SK-N-DZ (cell line): ENCODE measurements at regions not wholly inside any gene's neighbourhood (a gene's known extent, or its start where the extent isn't known, plus 50 kb on each side); places are given as distances from the start of the nearest gene placed in this dataset.

Experiments used
- DNase-seq: peaks from one replicate; pipeline ENCODE4 v3.0.0-alpha.2; 2015; ENCODE audit warnings: low spot score

DNA sequence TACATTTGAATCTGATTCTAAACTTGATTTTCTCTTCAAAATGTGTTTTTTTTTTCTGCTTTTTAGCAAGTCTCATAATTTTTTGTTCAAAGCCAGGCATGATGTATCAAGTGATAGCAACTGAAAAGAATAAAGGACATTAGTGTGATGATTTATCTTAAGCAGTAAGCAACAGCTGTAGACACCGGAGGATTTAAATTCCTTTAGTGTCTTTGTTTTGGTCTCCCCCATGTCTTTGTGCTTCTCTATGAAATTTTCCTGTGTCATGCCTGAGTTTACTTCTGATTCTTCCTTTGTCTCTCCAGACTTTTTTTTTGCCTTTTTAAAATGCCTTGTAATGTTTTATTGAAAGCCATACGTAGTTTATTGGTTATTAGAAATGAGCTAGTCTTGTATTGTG, 934.2 kb upstream of the RAG2 start:
- peak; percentile 17 for DNase-seq

DNA sequence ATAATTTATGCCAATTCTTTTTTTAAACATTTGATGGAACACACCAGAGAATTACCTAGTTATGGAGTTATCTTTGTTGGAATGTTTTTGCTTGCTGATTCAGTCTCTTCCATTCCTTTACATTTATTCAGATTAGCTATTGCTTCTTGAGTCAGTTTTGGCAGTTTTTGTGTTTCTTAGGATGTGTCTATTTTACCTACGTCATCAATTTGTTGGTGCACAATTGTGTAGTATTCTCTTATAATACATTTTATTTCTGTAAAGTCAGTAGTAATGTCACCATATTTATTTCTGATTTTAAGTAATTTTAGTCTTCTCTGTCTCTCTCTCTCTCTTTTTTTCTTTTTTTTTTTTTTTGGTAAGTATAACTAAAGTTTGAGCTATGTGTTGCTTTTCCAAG, 929.5 kb upstream of the RAG2 start:
- no peak for DNase-seq

DNA sequence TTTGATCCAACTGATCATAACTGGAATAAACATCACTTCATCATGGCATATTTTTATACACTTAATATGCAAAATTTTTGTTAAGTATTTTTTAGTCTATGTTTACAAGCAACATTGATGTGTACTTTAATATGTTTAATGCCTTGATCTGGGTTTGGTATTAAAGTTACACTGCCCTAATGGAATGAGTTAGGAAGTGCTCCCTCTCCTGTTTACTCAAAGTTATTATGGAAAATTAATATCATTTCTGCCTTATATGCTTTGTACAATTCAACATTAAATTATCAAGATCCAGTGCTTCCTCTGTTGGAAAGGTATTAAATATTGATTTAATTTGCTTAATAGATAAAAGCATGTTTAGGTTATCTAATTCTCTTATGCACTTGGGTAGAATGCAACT, 927.3 kb upstream of the RAG2 start:
- DNase-seq: no peak

DNA sequence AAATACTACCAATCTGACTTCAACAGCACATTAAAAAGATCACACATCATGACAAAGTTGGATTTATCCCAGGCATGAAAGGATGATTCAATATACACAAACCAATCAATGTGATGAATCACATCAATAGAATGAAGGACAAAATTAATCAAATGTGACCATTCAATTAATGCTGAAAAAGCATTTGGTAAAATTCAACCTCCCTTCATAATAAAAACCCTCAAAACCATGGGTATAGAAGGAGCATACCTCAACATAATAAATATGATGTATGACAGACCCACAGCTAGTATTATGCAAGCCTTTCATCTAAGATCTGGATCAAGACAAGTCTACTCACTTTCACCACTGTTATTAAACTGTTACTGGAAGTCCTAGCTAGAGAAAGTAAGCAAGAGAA, 921.7 kb upstream of the RAG2 start:
- DNase-seq: no peak

DNA sequence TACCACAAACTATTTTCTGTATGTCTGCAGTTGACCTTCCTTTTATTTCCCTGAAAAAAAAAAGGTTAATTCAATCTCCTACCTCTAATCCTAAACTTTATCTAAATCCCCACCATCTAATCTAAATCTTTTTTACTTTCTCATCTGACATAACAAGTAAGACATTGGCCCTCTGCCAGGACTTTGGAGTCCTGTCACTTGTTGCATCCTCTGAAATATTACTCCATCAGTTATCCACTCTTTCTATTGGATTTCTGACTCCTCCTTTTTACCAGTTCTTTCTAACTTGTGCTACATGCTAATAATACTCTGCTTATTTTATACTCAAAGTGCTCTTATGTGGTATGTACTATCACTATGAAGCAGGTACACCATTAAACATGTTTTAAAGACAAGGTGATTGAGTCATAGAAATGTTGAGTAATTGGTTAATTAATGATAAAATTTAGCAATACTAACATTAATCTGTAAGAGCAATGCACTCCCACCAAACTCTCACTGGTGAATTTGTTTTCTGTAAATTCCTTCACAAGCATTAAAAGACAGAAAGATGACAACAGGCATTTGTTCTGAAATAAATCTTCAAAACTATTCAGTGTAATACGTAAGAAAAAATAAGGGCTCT, 914.2 kb upstream of the RAG2 start:
- DNase-seq: no peak

DNA sequence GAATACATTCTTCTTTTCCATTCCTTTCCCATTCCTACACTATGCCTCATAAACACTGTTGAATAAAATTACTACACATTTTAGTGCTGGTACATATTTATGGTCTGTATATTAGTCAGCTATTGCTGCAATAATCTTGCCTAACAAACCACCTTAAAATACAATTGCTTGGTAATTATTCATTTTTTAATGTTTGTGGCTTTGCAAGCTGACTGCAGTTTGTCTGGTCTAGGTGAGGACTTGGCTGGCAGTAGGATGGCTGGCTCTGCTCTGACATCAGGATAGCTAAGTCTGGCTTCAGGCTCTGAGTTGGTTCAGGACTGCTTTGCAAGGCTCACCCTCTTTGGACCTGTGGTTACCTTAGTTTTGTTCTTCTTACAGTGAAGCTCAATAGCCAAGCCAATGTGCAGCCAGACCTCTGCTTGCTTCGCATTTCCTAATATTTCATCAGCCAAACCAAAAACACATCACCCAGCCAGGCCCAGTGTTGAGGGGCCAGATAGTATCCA, 913.4 kb upstream of the RAG2 start:
- no peak for DNase-seq

DNA sequence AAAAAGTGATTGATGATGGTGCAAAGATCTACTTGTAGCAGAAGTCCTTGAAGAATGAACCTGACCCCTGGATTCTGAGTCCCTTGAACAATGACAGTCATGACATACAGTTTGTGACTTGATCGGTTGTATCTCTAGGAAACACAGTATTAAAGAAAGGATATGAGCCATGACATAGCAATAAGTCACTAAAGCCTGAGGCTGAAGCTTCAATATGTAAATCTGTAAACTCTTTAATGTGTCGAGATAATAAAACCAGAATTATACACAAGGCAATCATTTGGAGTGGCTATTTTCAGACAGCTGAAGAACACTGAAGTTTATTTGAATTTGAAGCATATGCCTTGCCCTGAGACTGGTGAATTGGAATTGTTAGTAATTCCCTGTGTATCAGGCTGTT, 911.5 kb upstream of the RAG2 start:
- DNase-seq: no peak

DNA sequence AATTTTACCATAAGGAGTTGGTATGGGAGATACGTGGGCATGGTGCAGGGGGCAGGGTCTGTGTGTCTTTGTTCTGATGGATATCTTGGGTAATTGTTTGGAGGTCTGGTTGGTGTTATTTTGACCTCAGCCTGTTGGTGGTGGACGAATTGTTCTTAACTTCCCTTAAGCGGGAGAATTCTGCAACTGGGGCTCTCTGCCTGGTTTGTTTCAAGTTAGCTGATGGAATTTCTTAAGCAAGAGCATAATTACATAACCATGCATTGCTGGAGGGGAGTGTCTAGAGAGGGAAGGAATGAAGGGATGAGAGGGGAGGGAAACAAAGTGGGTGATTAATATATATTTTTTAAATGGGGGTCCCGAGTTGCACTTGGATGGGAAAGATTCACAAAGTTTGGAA, 908.5 kb upstream of the RAG2 start:
- no peak for DNase-seq

DNA sequence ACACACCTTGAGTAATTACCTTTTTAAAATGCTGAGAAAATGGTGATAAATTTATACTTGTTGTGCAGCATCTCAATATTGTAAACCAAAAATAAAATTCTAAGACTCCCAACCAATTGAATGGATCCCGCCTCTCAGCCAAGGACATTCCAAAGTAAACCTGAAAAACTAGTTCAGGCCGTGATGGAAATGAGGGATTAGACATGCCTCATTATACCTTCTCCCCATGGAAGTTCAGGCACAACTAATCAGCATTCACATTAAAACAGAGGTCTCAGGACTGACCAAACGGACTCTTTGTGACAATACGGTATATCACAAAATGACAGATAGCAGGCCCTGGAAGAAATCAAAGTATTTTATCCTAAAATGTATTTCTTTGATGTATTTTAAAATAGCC, 907.4 kb upstream of the RAG2 start:
- DNase-seq: no peak

DNA sequence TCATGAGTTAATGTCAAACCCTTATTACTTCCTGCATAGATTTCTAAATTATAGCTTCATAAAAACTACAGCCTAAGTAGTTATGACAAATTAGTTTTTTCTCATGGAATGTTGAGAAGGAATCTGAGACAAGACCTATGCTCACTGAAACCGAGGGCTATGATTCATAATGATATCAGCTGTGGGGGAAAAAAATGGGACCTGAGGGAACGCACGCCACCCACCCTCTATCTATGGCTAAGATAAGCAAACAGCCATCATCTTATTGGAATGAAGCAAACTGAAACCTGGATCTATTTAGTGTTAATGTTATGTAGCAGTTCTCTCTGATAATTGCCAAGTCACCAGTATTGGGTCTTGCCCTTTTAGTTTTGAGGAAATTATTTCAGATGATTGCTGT, 906.9 kb upstream of the RAG2 start:
- no peak for DNase-seq

DNA sequence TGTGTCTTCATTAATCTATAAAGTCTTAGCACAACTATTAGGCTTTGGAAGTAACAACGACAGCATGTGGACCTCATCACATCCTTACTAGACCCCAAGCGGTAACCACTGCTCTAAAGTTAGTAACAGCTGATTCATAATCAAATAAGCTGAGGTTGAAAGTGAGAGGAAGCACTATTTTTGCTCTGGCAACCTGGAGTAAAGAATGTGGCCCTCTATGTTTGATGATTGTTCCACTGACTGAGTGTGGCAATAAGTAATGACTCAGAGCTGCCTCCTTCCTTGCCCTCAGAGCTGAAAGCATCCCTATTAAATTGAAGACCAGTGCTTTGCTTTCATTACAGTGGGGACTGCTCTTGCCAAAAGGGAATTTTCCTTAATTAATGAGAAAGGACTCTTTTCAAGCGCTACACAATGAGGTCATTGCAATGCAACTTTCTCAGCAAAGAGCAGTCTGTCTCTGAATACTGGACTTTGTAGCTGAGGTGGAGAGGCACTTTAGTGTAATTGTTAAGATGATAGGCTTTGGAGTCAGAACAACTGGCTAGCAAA, 906.1 kb upstream of the RAG2 start:
- no peak for DNase-seq

DNA sequence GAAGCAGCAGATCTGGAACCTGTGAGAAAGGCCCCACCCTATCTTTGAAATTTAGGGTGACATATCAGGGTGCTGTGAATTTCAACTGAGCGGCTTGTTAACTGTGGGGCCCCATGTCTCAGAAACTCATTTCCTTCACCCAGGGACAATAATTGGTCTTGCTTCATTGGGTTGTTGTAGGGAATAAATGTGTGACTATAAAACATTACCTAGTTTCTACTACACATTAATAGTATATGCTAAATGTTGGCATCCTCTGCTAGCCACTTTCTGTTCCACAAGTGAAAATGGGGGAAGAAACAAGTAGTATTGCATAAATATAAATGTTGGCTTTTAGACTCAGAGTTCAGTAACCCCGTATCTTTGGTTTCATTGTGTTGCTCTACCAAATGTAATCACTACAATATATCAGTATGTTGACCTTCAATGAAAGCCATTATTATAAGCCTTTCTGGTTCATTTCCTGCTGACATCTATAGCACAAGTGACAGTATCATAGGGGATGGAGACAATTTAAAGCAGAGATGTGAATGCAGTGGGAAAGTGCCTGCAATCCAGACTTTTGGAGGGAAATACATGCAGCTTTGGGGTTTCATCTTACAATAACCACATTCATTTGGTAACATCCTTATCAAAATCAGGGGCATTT, 905.5 kb upstream of the RAG2 start:
- DNase-seq: no peak

DNA sequence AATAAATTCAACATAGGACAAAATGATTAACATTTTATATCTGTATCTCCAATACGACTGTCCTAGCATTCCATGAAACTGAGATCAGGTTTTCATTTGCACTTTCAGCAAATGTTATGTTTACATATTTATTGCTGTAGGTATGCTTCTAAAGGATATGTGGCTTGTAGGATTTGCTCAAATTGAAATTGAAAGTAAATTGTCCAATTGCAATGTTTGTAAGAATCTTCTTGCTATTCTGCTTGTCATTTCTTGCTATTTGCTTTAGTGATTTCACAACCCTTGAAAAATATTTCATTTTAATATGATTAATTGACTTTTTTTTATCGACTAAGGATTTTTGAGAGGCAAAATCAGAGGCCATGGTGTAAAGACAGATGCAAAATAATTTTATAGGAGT, 904.2 kb upstream of the RAG2 start:
- no peak for DNase-seq

DNA sequence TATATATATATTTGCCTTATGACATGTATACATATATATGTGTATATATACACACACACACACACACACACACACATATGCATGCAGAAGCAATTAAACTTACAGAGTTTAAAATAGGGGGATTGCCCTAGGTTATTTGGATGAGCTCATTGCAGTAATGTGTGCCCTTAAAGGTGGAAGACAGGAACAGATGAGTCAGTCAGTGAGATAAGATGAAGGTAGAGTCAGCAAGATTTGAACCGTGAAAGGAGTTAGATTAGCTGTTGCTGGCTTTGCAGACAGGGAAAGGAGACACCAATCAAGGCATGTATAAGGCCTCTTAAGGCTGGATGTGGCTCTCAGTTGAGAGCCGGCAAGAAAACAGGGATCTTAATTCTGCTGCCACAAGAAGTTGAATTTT, 902.4 kb upstream of the RAG2 start:
- DNase-seq: no peak

DNA sequence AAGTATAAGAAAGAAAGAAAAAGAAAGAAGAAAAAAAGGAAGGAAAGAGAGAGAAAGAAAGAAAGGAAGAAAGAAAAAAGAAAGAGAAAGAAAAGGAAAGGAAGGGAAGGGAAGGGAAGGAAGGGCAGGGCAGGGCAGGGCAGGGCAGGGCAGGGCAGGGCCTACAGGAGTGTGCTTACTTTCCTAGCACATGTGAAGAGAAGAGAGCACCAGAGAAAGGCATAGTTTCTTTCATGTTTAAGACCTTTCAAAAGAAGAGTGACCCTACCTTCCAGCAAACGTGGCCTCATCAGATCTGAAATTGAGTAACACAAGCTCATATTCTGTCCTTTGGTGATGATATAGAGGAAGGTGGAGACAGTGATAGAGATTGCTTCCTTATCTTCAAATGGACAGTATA, 899.3 kb upstream of the RAG2 start:
- DNase-seq: no peak

DNA sequence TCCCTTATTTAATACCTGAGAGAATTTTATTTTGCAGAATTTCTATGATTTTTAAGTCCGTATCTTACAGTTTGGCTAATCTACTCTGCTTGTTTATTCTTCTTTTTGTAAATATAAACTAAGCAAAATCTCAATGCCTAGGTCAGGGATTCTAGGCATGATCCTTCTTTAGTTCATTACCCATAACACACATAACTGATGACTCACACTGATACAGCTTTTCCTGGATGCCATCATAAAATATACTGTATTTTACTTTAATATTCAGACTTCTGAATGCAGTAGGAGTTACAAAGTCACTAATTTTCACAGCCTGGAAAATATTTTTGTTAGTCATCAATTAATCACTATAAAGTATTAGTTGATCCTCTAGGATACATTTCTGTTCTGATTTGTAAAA, 898.2 kb upstream of the RAG2 start:
- DNase-seq: no peak

DNA sequence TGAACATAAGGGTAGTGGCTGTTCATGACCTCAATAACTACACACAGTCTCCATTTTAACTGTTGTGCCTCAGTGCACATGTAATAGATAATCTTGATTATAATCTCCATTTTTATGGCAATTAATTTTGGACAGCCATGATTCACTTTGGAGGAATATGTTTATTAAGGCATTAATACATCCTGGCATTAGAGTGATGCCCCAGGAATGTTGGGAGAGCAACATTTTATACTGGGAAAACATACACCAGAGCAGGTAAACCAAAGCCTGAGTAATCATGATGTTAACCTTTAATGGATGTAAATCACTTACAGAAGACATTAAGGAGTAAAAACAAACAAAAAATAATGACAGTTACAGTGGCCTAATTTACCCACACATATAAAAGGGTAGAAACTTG, 886.3 kb upstream of the RAG2 start:
- DNase-seq: no peak

DNA sequence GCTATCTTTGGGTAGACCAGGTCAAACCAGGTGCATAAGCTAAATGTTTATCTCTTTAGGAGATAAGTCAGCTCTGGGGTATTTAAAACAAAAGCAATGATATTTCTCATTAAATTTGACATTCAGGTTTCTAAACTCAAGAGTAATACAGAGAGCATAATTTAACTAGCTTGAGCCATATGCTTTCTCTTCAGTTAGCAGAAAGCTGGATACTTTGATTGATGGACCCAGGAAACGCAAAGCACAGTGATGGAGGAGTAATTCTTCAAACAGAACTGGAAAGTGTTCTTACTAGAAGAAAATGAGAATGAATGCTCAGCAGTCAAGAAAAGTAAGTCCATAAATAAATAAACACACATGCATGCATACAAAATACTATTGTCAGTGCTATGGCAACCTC, 885.7 kb upstream of the RAG2 start:
- peak; percentile 74 for DNase-seq

DNA sequence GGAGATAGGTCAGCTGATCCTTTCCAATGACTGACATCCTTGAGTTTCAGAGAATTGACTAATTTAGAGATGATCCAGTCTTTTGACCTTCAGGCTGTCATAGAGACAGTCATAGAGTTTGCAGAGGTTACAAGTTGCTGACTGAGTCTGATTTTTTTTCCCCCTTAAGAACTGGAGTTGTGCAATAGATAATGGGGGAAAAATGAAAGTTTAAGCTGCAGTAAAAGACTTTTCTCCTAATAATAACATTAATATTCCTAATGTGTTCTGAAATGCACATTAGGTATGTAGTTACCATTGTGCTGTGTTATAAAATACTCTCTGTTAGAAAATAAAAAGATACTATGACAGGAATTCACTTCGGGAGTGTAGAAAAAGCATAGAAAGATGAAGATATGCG, 876.9 kb upstream of the RAG2 start:
- no peak for DNase-seq

DNA sequence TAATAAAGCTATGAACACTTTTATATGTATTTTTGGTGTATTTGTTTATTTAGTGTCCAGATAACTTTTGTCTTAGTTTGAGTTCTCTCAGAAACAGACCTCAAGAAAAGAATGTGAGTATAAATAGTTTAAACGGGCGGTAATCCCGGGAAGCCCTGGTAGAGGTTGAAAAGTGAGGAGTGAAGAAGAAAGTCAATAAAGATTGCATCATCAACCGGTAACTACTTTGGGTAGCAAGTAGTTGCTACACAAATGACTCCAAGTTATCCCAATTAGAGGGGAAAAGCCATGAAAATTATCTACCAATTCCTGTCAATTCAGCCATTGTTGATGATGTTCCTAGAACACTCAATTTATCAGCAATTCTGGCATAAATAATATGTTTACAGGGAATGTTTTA, 870.3 kb upstream of the RAG2 start:
- no peak for DNase-seq

DNA sequence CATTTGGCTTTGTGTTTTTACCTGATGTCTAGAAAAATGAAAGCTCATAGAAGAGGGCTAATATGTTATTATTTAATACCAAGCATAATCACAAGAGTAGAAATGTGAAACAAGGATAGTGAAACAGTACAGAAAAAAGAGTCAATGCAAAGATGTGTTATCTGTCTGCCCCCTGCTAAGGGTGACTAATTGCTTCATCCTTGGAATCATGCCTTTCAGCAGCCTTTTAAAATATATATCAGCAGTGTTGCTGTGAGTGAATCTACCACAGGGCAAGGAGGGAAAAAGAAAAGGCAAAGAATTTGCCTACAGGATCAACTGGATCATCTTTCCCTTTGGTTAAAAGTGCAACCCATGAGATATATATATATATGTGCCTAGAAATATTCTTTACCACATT, 867.2 kb upstream of the RAG2 start:
- no peak for DNase-seq

DNA sequence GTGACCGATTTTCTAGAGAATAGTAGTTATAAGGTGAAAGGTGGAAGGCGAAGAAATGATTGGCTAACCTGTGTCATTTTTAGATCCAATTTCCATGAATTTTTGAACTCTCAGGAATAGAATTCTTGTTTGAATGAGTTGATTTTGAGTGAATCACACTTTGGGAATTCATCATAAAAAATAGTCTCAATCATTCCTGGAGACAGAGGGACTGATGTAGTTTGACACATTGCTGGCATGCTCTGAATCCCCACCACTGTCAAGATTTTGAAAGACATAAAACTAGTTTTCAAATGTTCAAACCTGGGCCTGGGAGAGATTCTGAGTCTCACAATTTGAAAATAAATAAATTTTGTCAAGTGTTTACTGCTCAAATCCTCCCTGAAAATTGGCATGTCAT, 861.4 kb upstream of the RAG2 start:
- DNase-seq: no peak

DNA sequence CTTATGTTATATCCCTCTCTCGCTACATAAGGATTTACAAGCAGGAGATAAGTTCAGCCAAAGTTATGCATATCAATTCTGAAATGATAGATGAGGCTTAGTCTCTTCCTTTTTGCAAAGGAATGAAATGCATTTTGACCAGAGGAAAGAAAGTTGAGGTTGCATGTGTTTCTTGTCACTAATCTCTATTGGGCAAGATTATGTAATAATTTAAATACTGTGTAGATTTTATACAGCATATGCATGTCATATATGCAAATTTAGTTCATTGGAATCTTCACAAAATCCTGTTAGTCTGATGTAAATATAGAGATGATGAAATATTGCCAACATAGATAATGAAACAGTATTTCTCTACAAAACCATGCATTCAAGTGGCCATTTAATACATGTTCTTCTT, 858.7 kb upstream of the RAG2 start:
- DNase-seq: no peak

DNA sequence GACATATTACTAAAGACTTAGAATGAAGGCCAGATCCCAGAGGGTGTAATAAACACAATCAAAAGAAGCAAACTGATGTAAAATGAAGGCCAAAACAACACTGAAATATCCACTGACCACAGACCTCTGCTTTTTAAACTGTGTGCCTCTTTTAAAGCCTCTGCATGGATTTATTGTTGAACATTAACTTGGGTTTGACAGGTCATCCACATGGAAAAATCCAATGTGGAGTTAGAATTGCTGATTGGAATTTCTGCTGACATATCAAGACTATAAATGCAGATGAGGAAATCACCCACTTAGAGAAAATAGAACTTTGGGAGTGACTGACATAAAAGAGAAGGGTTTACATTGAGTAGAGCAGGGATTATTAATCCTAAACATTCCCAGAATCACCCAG, 853.9 kb upstream of the RAG2 start:
- DNase-seq: no peak
